Parathyroid adenoma (tissue), 2 donors: ENCODE measurements at regions not wholly inside any gene's neighbourhood (a gene's known extent, or its start where the extent isn't known, plus 50 kb on each side); places are given as distances from the start of the nearest gene placed in this dataset.

Experiments
- H2AFZ ChIP-seq: fragments of 300-600 bp; sonication (generic); one replicate; pipeline ENCODE4 v1.7.0; 2017; ENCODE audit warnings: antibody characterized with exemption, mild to moderate bottlenecking
- H3K27ac ChIP-seq: fragments of 300-600 bp; sonication (generic); one replicate; pipeline ENCODE4 v1.7.0; 2017
- H3K27me3 ChIP-seq: fragments of 300-600 bp; sonication (generic); one replicate; pipeline ENCODE4 v1.7.0; 2017; ENCODE audit warnings: low read length; ENCODE audit not compliant: control insufficient read depth, insufficient read depth
- H3K36me3 ChIP-seq: fragments of 300-600 bp; sonication (generic); one replicate; pipeline ENCODE4 v1.7.0; 2017; ENCODE audit warnings: low read length; ENCODE audit not compliant: control insufficient read depth, insufficient read depth
- H3K4me1 ChIP-seq: fragments of 300-600 bp; sonication (generic); one replicate; pipeline ENCODE4 v1.7.0; 2017; ENCODE audit warnings: control low read depth
- H3K4me2 ChIP-seq: fragments of 300-600 bp; sonication (generic); one replicate; pipeline ENCODE4 v1.7.0; 2017; ENCODE audit warnings: low read length
- H3K4me3 ChIP-seq: fragments of 300-600 bp; sonication (generic); one replicate; pipeline ENCODE4 v1.7.0; 2017; ENCODE audit warnings: low read depth, low read length
- H3K79me2 ChIP-seq: fragments of 300-600 bp; sonication (generic); one replicate; pipeline ENCODE4 v1.7.0; 2017; ENCODE audit warnings: control low read depth
- H3K9ac ChIP-seq: fragments of 300-600 bp; sonication (generic); one replicate; pipeline ENCODE4 v1.7.0; 2017; ENCODE audit warnings: mild to moderate bottlenecking
- H3K9me3 ChIP-seq: fragments of 300-600 bp; sonication (generic); one replicate; pipeline ENCODE4 v1.7.0; 2017; ENCODE audit warnings: low read length; ENCODE audit not compliant: control insufficient read depth
- CTCF ChIP-seq: fragments of 300-600 bp; sonication (generic); IDR thresholded peaks from one replicate; pipeline ENCODE4 v1.7.0; 2017; ENCODE audit warnings: antibody characterized with exemption, mild to moderate bottlenecking
- donor health status: primary hyperparathyroidism.

- H3K36me3 ChIP-seq, result no peaks in the 10 kb centered on the region
- H3K27me3 ChIP-seq, result no peaks in the 10 kb centered on the region
- TF ChIP-seq CTCF, result no peak
- H3K9ac ChIP-seq, result no peak overlapping the region
- H3K27ac ChIP-seq, result no peak overlapping the region
- H3K4me2 ChIP-seq, result no peak overlapping the region
- no peaks in the 10 kb centered on the region for H3K79me2 ChIP-seq
- no peaks in the 10 kb centered on the region for H3K4me1 ChIP-seq
- H3K9me3 ChIP-seq, result no peaks in the 10 kb centered on the region
- H2AFZ ChIP-seq, result no peak overlapping the region
- H3K4me3 ChIP-seq, result no peak overlapping the region
These were observed 1560.6 kb upstream of the SLC39A10 start for GRCh38 chr2:194096402-194096801.

- Histone ChIP-seq H3K27ac (no peak overlapping the region), H3K4me3 (no peak overlapping the region), H3K79me2 (no peaks in the 10 kb centered on the region), H3K9me3 (no peaks in the 10 kb centered on the region), H3K9ac (no peak overlapping the region), H3K36me3 (no peaks in the 10 kb centered on the region), H3K4me2 (no peak overlapping the region), H3K27me3 (no peaks in the 10 kb centered on the region), H3K4me1 (no peaks in the 10 kb centered on the region), H2AFZ (no peak overlapping the region)
- TF ChIP-seq CTCF, result no peak
These were observed 1561.7 kb upstream of the SLC39A10 start for GRCh38 chr2:194095359-194095758.

GRCh38 chr2:194090251-194090905 lies 1566.6 kb upstream of the SLC39A10 start:
- TF ChIP-seq CTCF, result no peak
- Histone ChIP-seq H3K9me3 (no peaks in the 10 kb centered on the region), H3K4me1 (no peaks in the 10 kb centered on the region), H3K36me3 (no peaks in the 10 kb centered on the region), H3K4me3 (no peak overlapping the region), H3K79me2 (no peaks in the 10 kb centered on the region), H3K9ac (no peak overlapping the region), H2AFZ (no peak overlapping the region), H3K27me3 (no peaks in the 10 kb centered on the region), H3K4me2 (no peak overlapping the region), H3K27ac (no peak overlapping the region)

GRCh38 chr2:194087089-194087958 lies 1569.7 kb upstream of the SLC39A10 start:
- Histone ChIP-seq H3K27me3 (no peaks in the 10 kb centered on the region), H3K4me1 (no peaks in the 10 kb centered on the region), H3K4me2 (no peak overlapping the region), H3K9me3 (no peaks in the 10 kb centered on the region), H3K27ac (no peak overlapping the region), H3K9ac (no peak overlapping the region), H3K4me3 (no peak overlapping the region), H3K36me3 (no peaks in the 10 kb centered on the region), H2AFZ (no peak overlapping the region), H3K79me2 (no peaks in the 10 kb centered on the region)
- TF ChIP-seq CTCF, result no peak
